Activated B cell treated with CpG ODN at 0.5 μM for 24 hours (primary cell): ENCODE measurements at regions not wholly inside any gene's neighbourhood (a gene's known extent, or its start where the extent isn't known, plus 50 kb on each side); places are given as distances from the start of the nearest gene placed in this dataset.

Experiments used
- ATAC-seq: fragments of 200-7000 bp; cut with Tn5 transposase; one replicate; pipeline ENCODE4 v1.10.0; 2021; ENCODE audit warnings: low read depth, mild to moderate bottlenecking, moderate library complexity
- CTCF ChIA-PET: fragments of 350-600 bp; sonication (Branson Sonifier 250); formaldehyde crosslinking; loops from one replicate; lab custom pipeline; 2021; ENCODE audit warnings: antibody characterized with exemption; lab: Charles Lee
- POLR2A ChIA-PET: fragments of 350-600 bp; sonication (Branson Sonifier 250); formaldehyde crosslinking; loops from one replicate; lab custom pipeline; 2021; ENCODE audit warnings: antibody characterized with exemption; lab: Charles Lee
- DNase-seq: peaks from one replicate; pipeline ENCODE4 v3.0.0; 2022
- H3K27ac Mint-ChIP-seq: one replicate; pipeline ENCODE4 v1.8.0; 2020; ENCODE audit warnings: mixed read lengths
- H3K27me3 Mint-ChIP-seq: one replicate; pipeline ENCODE4 v1.8.0; 2021; ENCODE audit warnings: mixed read lengths
- H3K36me3 Mint-ChIP-seq: one replicate; pipeline ENCODE4 v1.8.0; 2021; ENCODE audit warnings: low read depth, mixed read lengths
- H3K4me1 Mint-ChIP-seq: one replicate; pipeline ENCODE4 v1.8.0; 2021; ENCODE audit warnings: mixed read lengths
- H3K4me3 Mint-ChIP-seq: one replicate; pipeline ENCODE4 v1.8.0; 2020; ENCODE audit warnings: mild to moderate bottlenecking, mixed read lengths
- H3K9me3 Mint-ChIP-seq: one replicate; pipeline ENCODE4 v1.8.0; 2020; ENCODE audit warnings: mixed read lengths
- intact Hi-C: fragments of 100-400 bp; cut with micrococcal nuclease; formaldehyde crosslinking; loops from one replicate; pipeline ENCODE4 v1.15.1; 2024
- TF ChIP-seq, protein P1 (sequence below): fragments of 200-600 bp; IDR thresholded peaks from one replicate; pipeline ENCODE4 v1.8.0; 2022; ENCODE audit warnings: antibody characterized with exemption, mild to moderate bottlenecking

DNA sequence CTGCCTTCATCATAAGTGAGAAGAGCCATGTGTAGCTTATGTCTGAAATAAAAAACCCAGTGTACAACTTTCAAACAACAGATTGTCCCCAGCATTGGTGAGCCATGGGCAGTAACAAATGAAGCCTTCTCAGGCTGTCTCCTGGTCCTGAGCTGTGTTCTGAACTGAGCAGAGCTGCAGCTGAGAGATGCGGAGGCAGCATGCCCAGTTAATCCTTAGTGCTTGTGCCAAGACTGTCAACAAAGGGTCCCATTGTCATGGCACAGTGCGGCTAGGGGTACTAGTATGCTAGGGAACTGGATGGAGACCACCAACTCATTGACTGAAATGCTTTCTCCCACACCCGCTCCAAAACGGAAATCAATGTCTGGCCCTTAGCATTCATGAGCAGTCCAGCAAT is 154.3 kb downstream of the RMST start:
- CTCF ChIA-PET = no interaction called here
- Mint-ChIP-seq H3K27me3 (no peaks in the 10 kb centered on the region), H3K27ac (no peak overlapping the region), H3K36me3 (no peaks in the 10 kb centered on the region), H3K4me1 (no peaks in the 10 kb centered on the region), H3K9me3 (peaks cover 3% of the 10 kb centered on the region), H3K4me3 (no peak overlapping the region)
- POLR2A ChIA-PET = no interaction called here
- TF ChIP-seq, protein P1, sequence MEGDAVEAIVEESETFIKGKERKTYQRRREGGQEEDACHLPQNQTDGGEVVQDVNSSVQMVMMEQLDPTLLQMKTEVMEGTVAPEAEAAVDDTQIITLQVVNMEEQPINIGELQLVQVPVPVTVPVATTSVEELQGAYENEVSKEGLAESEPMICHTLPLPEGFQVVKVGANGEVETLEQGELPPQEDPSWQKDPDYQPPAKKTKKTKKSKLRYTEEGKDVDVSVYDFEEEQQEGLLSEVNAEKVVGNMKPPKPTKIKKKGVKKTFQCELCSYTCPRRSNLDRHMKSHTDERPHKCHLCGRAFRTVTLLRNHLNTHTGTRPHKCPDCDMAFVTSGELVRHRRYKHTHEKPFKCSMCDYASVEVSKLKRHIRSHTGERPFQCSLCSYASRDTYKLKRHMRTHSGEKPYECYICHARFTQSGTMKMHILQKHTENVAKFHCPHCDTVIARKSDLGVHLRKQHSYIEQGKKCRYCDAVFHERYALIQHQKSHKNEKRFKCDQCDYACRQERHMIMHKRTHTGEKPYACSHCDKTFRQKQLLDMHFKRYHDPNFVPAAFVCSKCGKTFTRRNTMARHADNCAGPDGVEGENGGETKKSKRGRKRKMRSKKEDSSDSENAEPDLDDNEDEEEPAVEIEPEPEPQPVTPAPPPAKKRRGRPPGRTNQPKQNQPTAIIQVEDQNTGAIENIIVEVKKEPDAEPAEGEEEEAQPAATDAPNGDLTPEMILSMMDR = no peak
- ATAC-seq (no peak), DNase-seq (no peak)
- intact Hi-C loops = no loop called here

DNA sequence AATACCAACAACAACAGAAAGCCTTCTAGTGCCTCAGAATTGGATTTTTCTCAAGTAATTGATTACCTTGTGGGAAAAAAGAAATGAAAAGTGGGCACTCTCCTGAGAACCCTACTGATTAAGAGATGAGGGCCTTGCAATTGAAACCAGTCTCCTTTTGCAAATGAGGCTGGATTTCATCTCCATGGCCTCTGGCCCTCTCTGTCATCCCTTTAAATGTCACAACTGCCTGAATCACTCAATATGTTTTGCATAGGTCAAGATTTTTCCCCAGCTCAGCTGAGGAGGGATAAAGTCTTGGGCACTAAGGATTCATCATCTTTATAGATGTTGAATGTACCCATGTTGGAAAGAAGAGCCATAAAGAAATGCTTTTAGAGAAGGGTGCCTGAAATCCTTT is 166.4 kb downstream of the RMST start:
- POLR2A ChIA-PET = no interaction called here

DNA sequence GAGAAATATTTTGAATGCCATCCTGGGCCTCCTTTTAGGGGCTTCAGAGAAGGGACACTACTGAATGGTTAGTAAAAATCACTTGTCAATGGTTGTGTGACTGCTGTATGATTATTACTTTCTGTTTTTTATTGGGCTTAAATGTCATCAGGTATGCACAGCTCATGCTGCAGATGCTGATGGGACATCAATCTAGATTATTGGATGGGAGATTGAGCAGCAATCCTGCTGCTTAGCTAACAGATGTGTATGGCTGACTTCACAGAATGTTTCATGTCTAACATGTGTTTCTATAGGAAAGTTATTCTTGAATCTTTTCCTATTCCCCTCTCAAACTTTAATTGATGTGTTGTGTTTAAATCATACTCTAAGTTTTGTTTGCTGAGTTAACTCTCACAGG is 166.8 kb downstream of the RMST start:
- Mint-ChIP-seq H3K4me3 (no peak overlapping the region), H3K36me3 (no peaks in the 10 kb centered on the region), H3K9me3 (no peaks in the 10 kb centered on the region), H3K27ac (no peak overlapping the region), H3K27me3 (no peaks in the 10 kb centered on the region), H3K4me1 (no peaks in the 10 kb centered on the region)
- ChIA-PET POLR2A (no interaction called here), CTCF (no interaction called here)
- no peak for DNase-seq
- intact Hi-C loops = no loop called here
- ATAC-seq = no peak
- TF ChIP-seq, protein P1 = no peak

More for the DNA sequence above, 166.4 kb downstream of the RMST start:
- CTCF ChIA-PET = no interaction called here
- intact Hi-C loops = no loop called here
- ATAC-seq (no peak), DNase-seq (no peak)
- Mint-ChIP-seq H3K4me1 (no peaks in the 10 kb centered on the region), H3K36me3 (no peaks in the 10 kb centered on the region), H3K9me3 (no peaks in the 10 kb centered on the region), H3K27me3 (no peaks in the 10 kb centered on the region), H3K4me3 (no peak overlapping the region), H3K27ac (no peak overlapping the region)
- TF ChIP-seq, protein P1 = no peak

DNA sequence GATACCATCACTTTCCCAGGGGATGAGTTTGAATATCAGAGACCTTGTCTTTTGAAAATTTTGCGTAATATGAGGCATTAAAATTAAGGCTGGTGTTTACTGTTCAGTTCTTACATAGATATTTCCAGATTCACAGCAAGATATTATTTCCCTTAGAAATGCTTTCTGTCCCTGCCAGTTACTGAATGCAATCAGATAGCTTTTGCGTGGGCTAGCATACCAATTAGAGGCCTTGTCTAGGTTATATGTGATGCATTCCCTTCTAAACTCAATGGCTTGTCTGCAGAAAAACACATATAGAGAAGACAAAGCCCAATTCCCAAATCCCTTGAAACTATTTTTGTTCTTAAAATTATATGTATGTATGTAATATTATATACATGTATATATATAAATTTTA is 167.8 kb downstream of the RMST start:
- no peak for ATAC-seq

DNA sequence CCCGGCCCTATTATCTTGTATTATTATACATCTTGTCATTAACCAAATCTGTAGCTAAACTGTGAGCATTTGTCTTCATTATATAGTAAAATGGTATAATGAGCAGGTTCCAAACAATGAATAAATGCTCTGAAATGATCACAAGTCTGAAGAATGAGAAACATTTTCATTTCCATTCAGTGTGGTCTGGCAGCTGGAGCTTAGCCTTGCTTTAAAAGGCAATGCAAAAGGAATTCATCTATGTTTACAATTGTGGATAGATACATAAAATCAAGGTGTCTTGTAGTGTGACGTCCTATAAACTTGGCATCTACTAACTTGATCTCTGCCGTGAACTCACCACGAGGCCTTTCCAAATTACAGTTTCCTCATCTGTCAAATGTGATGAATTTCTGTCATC is 168.3 kb downstream of the RMST start:
- POLR2A ChIA-PET = no interaction called here
- TF ChIP-seq, protein P1 = no peak
- Mint-ChIP-seq H3K4me3 (no peak overlapping the region), H3K4me1 (no peaks in the 10 kb centered on the region), H3K27ac (no peak overlapping the region), H3K36me3 (no peaks in the 10 kb centered on the region), H3K27me3 (no peaks in the 10 kb centered on the region), H3K9me3 (no peaks in the 10 kb centered on the region)
- CTCF ChIA-PET = no interaction called here
- intact Hi-C loops = no loop called here
- no peak for DNase-seq
- ATAC-seq = no peak

More for the DNA sequence above, 167.8 kb downstream of the RMST start:
- CTCF ChIA-PET = no interaction called here
- TF ChIP-seq, protein P1 = no peak
- Mint-ChIP-seq H3K4me3 (no peak overlapping the region), H3K4me1 (no peaks in the 10 kb centered on the region), H3K9me3 (no peaks in the 10 kb centered on the region), H3K27me3 (no peaks in the 10 kb centered on the region), H3K36me3 (no peaks in the 10 kb centered on the region), H3K27ac (no peak overlapping the region)
- no peak for DNase-seq
- intact Hi-C loops = no loop called here
- POLR2A ChIA-PET = no interaction called here
